ENCODE measurements at regions not wholly inside any gene's neighbourhood (a gene's known extent, or its start where the extent isn't known, plus 50 kb on each side); places are given as distances from the start of the nearest gene placed in this dataset.

DNA sequence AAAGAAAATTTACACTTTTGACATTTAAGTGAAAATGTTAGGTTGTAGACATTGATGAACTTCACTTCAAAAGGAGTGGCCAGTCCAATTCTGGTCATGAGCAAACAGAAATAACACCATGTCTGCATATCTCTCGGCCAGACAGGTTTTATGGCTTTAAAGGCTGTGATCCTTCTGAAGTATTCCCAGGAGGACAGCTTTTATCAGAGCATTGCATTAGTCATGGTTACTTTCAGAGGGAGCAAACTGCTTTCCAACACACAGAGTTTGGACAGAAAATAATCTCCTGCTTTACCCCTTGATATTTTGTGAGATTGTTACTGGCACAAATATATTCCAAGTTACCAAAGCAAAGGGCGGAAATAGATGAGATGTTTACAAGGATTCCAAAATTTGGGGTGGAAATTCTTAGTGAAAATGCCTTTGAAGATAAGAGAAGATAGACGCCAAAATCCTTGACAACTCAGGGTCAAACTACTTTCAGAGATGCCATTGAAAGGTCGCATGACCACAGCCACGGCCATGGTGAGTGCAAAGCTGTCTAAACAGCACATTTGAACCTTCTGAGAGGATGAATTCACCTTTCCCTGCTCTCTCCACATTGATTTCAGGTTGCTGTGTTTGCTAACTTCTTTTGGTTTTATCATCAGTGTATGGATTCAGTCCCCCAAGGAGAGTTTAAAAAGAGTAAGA is 584.5 kb upstream of the SGCG start:
- Histone ChIP-seq H3K4me3 (no peak overlapping the region), H3K36me3 (no peaks in the 10 kb centered on the region), H3K27me3 (no peaks in the 10 kb centered on the region), H3K9me3 (no peaks in the 10 kb centered on the region), H3K27ac (no peak overlapping the region), H3K4me1 (no peaks in the 10 kb centered on the region)
- WGBS, 2 donors: 25 to 32% methylated on average over 5 of the region's 5 CpGs
- no peak for DNase-seq
- intact Hi-C loops (cut with DNase I): no loop called here
- peak in 1 of 4 donors; percentile 29 for ATAC-seq
- no peak for FAIRE-seq
- TF ChIP-seq, protein P1, sequence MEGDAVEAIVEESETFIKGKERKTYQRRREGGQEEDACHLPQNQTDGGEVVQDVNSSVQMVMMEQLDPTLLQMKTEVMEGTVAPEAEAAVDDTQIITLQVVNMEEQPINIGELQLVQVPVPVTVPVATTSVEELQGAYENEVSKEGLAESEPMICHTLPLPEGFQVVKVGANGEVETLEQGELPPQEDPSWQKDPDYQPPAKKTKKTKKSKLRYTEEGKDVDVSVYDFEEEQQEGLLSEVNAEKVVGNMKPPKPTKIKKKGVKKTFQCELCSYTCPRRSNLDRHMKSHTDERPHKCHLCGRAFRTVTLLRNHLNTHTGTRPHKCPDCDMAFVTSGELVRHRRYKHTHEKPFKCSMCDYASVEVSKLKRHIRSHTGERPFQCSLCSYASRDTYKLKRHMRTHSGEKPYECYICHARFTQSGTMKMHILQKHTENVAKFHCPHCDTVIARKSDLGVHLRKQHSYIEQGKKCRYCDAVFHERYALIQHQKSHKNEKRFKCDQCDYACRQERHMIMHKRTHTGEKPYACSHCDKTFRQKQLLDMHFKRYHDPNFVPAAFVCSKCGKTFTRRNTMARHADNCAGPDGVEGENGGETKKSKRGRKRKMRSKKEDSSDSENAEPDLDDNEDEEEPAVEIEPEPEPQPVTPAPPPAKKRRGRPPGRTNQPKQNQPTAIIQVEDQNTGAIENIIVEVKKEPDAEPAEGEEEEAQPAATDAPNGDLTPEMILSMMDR (IDR thresholded peaks at IDR 0.05): no peak

DNA sequence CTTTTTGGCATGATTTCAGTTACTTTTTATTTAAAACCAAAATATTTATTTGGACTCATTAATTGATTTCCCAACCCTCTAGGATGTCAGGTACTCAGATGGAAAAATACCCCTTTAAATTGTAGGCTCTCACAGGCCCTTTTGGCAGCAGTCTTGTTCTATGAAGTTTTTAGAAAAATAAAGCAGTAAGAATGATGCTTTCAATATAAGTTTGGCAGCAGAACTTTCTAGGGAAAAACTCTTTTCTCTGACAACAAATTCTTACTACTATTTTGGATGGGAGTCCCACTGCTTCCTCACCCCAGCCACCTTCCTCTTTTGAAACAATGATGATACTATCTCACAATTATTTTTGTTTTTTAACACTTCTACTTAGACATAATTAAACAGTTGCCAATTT is 581.6 kb upstream of the SGCG start:
- DNase-seq (no peak), FAIRE-seq (no peak)
- intact Hi-C loops (cut with DNase I): no loop called here

DNA sequence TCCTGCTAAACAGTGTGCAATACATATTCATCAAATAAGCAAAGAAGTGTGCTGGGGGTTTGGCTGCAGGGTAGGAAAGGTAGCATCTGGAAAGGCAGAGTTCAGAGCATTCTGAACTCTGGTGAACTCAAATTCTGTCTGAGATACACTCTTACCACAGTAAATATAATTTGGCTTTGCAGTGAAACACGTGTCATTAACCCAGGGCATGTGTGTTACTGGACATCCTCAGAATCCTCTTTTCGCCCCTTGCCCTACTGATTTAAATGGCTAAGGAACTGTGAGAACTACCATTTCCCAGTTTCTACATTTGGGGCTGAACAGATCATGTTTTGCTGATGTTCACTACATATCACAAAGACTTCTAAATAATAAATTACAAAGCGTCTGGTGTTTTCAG is 562.8 kb upstream of the SGCG start:
- WGBS, 2 donors: 54 to 69% methylated on average over 3 of the region's 3 CpGs
- H3K27ac ChIP-seq: no peak overlapping the region

More for the DNA sequence above, 581.6 kb upstream of the SGCG start:
- Histone ChIP-seq H3K27me3 (no peaks in the 10 kb centered on the region), H3K27ac (no peak overlapping the region), H3K4me3 (no peak overlapping the region), H3K9me3 (no peaks in the 10 kb centered on the region), H3K4me1 (no peaks in the 10 kb centered on the region), H3K36me3 (no peaks in the 10 kb centered on the region)
- TF ChIP-seq, protein P1 (IDR thresholded peaks at IDR 0.05): no peak
- ATAC-seq: no peak

DNA sequence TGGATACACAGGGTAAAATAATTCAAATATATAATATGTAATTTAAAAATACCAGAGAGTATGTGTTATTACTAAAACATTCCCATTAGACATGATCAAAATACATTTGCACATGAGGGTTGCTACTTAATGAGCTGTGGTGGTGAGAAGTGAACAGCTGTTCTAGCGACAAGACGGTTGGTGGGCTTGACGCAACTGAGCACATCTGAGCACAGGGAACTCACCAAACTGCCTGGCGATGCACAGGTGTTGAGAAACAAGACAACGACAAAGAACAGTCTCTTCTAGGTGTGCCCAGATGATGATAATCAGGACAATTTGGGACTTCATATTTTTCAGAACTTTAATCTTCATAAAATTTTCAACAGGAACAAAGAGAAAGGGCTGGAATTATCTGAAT is 555.1 kb upstream of the SGCG start:
- WGBS, 2 donors: 68 to 76% methylated on average over 5 of the region's 5 CpGs
- no peaks in the 10 kb centered on the region for H3K36me3 ChIP-seq
- FAIRE-seq (no peak), ATAC-seq (no peak), DNase-seq (no peak)
- H3K4me1 ChIP-seq: no peaks in the 10 kb centered on the region
- no peak overlapping the region for H3K27ac ChIP-seq
- TF ChIP-seq, protein P1 (IDR thresholded peaks at IDR 0.05): no peak
- H3K4me3 ChIP-seq: no peak overlapping the region
- no peaks in the 10 kb centered on the region for H3K9me3 ChIP-seq
- peaks cover 0 to 4% (median 0%) of the 10 kb centered on the region in 4 donors for H3K27me3 ChIP-seq
- intact Hi-C loops (cut with DNase I): no loop called here

More for the DNA sequence above, 562.8 kb upstream of the SGCG start:
- no peak for DNase-seq
- TF ChIP-seq, protein P1 (IDR thresholded peaks at IDR 0.05): no peak
- no peak for ATAC-seq
- Histone ChIP-seq H3K4me3 (no peak overlapping the region), H3K27me3 (no peaks in the 10 kb centered on the region), H3K4me1 (no peaks in the 10 kb centered on the region), H3K36me3 (no peaks in the 10 kb centered on the region), H3K9me3 (no peaks in the 10 kb centered on the region)
- intact Hi-C loops (cut with DNase I): no loop called here
- no peak for FAIRE-seq

DNA sequence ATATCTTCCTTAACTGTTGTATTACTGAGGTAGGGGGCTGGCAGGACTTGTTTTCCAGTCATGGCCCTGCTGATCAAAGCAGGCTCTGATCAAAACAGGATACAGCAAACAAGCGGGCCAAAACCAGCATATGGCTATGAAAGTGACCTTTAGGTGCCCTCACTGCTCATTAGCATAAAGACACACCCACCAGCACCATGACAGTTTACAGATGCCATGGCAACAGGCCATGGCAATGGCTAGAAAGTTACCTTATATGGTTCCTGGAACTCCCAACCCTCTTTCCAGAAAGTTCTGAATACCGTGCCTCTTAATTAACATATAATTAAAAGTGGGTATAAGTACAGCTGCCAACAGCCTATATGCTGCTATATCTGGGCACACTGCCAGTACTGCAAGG is 551.4 kb upstream of the SGCG start:
- DNase-seq (no peak), FAIRE-seq (no peak), ATAC-seq (no peak)
- H3K4me1 ChIP-seq: no peaks in the 10 kb centered on the region
- intact Hi-C loops (cut with DNase I): no loop called here
- H3K9me3 ChIP-seq: no peaks in the 10 kb centered on the region
- TF ChIP-seq, protein P1 (IDR thresholded peaks at IDR 0.05): no peak
- H3K36me3 ChIP-seq: no peaks in the 10 kb centered on the region
- peaks cover 0 to 4% (median 0%) of the 10 kb centered on the region in 4 donors for H3K27me3 ChIP-seq
- no peak overlapping the region for H3K4me3 ChIP-seq
- no peak overlapping the region for H3K27ac ChIP-seq
- 68 to 78% methylated on average over 2 of the region's 2 CpGs for WGBS, 2 donors
